ENCODE measurements at regions not wholly inside any gene's neighbourhood (a gene's known extent, or its start where the extent isn't known, plus 50 kb on each side); places are given as distances from the start of the nearest gene placed in this dataset.

DNA sequence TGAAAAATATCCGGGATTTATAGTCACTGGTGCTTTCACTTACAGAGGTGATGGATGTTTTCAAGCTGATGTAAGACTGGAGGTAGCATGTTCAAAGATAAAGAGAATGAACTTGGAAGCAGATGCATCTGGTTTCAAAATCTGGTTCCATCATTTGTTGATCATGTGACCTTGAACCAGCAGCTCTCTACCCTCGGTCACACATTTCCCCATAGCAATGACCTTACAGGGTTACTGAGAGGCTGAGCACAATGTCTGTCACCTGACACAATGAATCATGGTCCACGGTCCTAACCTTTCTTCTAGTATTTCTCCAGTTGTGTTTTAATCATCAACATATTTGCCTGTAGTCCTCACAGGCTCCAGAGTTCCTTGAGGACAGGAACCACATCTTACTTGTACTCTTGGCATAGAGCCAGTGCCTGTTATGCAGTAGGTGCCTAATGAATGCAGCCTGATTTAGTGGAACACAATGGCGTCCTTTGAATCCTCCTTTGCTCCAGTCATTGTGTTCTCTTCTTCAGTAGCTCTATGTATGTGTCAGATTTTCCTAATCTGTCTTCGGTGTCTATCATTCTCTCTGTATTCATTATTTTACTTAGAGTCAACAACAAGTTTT lies 667.3 kb downstream of the PTPRU start:
- DNase-seq, result no peak

DNA sequence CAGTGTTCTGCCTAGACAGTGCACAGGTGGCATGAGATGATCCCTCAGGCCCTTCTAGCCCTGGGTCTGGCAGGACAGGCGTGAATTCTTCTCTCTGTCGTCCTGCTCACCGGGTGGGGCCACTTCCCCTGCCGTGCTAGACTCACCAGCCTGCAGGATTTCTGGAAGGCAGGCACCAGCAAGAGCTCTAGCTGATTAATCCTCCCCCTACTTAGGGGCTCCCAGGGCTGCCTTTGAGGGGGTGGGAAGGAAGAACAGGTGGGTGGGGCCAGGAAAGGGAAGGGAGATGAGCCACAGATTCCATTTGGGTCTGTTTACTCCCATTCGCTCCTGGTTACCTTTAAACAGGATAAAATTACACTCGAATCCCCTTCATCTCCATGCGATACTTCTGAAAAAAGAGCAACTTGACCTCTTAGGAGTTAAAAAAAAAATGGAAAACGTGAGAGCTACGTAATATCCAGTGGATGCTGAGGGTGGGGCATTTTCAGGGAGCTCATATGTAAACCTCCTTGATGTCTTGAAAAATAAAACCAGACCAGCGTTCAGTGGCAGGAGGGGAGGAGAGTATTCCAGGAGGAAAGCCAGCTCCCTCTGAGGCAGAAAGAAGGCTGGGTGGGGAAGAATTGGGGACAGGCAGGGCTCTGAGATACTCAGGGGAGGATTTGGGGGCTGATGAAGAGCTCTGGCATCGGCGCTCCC lies 665.5 kb downstream of the PTPRU start:
- DNase-seq, result no peak

DNA sequence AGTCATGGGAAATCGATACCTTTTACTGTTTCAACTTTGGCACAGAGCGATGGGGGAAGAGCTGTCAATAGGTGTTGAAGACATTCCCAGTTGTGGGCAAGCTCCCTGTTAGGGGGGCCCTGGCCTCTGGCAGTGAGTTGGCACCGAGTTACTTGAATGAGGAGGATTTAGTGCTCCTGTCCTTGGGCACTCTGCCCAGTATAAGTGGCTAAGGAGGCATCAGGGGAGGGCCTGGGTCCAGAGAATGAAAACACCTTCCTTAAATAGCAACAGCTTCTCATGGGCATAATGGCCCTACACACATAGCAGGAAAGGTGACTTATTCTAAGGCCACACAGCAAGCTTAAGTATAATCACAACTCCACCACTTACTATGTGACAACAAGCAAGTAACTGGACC lies 664.4 kb downstream of the PTPRU start:
- DNase-seq, result no peak

DNA sequence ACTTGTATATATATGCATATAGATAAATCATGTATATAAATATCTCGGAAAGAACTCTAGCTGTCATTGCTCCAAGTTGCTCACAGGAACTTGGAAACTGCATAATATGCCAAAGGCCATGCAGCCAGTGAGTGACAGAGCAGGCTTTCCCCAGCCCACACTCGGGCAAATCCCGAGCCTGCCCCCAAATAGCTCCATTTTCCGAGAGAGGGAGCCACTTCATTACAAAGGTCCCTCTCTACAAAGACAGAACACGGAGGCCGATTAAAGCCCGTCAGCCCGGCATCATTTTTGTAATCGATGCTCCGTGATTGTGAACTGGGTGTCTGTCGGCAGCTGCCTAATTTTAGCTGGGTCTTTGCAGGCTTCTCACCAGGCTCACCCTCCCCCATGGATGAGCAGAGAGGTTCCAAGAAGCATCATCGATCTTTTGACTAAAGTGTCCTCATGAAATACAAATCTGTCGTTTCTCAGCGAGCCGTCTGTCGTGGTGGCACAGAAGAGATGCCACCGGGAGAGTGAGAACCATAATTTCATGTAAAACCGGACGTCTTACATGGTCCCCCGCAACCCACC lies 663.9 kb downstream of the PTPRU start:
- no peak for DNase-seq

DNA sequence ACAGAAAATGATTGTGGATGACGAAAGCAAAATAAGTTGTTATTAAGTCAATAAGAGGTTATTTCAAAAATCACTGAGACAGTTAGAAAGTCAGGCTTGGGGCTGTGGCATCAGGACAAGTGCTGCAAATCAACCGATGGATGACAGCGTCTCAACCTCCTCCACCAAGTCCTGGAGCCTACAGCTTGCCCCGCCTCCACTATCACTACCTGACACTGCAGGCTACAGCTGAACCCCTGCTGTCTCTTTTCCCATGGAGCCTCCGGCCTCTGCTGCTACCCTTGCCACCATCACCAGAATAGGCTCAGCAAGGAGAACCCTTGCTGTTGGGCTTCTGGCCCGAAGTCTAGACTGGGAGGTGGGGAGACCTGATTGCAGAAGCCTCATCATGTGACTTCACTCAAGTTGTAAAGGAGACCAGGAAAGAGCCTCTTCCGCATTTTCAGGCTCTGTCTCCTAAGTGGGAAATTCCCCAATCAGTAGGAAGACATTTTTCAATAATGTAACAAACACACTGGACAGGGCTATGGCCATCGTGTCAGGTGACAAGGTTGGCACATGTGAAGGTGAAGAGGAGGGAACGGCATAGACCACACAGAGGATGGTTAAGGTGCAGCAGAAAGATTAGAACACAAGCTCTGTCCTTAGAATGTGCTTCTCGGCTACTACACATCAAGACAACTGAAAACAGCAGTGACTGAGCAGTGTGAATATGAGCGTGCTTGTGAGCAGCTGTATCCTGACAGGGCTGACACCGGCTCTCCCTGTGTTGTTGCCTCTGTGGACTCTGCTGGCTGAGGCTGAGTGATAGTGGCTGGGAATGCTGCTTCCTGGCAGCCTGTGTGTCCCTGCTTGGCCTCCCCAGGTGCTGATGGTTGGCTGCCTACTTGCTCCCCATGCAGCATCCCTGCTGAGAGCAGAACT lies 660.7 kb downstream of the PTPRU start:
- no peak for DNase-seq

DNA sequence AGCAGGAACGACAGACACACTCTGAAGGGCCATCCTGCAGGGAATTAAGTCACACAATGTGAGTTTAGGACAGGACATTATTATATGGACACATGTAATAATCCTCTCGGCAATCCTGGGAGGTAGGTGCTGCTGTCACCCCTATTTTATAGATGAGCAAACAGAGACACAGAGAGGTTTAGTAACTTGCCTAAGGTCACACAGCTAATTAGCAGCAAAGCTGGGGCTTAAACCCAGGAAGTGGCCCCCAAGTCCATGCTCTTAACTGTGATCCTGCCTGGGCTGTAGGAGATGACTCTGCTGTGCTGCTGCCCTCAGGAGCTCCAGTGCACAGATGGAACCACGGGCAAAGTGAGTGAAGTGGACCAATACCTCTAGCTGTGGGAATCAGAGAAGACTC lies 660.0 kb downstream of the PTPRU start:
- no peak for DNase-seq

DNA sequence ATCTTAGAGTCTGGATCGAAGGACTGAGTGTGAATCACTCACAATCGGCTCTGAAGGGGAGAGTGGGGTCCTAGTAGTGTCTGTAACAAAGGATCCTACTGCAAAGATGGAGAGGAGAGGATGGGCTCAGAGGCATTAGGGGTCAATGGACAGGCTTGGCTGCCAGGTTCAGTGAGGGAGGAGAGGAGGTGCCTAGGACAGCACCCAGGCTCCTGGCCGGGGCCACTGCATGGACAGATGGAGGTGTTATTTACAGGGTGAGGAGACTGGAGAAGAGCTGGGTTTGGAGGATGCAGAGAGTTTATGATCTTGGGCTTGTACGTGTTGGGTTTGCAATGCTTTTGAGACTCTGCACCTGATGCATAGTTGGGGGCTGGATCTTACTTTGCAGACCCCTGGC lies 658.9 kb downstream of the PTPRU start:
- no peak for DNase-seq

DNA sequence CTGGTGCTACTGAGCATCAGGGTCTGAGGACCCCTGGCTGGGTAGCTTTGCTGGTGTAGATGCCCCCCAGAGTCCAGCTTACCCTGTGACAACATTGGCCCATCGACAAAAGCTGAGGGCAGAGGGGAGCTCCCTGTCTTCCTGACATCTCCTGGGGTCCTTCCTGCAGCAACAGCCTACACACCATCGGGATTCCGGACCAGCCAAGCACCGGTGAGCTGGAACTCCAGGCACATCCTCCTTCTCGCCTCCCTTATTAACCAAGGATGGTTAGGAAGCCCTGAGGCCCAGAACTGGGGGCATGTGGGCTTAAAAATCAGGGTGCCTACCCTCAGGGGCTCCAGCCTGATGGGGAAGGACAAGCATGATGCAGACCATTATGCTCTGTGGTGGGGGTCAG lies 658.0 kb downstream of the PTPRU start:
- DNase-seq, result no peak

DNA sequence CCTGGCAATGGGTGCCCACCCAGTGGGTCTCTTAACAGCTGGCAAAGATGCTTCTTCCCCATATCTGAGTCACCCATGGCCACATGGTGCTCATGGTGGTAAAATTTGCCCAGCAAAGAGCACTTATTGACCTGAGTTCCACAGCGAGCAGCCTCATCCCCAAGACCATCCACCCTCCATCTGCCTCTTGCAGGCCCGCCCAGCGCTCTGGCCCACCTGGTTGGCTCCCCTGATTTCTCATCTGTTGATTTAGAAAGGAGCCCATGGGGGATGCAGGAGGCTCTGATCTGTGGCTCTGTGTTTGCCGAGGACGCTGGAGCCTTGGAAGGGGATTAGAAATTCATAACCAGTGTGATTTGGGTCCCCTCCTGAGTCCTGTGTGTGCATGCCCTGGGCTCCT lies 657.5 kb downstream of the PTPRU start:
- no peak for DNase-seq

DNA sequence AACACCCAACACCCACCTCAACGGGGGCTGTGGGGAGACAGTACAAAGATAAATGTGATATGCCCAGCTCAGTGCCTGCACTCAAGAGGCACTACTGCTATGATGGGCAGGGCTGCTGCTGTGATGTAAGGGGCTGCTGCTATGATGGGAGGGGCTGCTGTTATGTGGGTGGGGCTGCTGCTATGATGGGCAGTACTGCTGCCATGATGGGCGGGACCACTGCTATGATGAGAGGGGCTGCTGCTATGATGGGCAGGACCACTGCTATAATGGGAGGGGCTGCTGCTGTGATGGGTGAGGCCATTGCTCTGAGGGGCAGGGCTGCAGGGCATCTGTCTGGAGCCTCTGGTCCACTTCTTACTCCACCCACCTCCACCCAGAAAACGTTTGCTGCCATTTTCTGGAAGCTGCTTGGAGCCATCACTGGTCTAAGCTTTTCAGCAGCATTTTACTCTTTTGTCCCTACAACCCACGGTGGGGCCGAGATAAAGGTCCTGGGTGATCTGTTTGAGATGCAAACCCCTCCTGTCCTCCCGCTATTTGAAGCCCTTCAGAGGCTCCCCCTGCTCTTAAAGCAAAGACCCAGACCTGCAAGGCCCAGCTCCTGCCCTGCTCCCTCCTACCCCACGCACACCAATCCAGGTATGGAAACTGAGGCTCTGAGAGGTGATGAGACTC lies 656.9 kb downstream of the PTPRU start:
- no peak for DNase-seq

DNA sequence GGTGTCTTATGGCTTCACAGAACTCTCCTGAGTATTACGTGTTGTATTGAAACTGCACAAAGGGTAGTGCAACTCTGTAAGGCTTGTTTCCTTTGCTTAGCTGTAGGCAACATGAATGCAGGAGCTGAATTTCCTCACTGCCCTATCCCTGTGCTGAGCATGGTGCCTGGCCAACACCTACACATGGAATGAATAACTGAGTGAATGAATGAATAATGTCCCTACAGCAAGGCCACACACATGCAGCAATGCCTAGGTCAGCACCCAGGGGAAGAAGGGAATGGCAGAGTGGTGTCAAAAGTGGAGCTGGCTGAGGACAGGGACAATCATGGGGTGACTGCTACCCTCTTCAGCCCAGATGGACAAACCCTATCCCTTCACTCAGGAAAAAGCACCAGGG lies 655.9 kb downstream of the PTPRU start:
- DNase-seq, result no peak

DNA sequence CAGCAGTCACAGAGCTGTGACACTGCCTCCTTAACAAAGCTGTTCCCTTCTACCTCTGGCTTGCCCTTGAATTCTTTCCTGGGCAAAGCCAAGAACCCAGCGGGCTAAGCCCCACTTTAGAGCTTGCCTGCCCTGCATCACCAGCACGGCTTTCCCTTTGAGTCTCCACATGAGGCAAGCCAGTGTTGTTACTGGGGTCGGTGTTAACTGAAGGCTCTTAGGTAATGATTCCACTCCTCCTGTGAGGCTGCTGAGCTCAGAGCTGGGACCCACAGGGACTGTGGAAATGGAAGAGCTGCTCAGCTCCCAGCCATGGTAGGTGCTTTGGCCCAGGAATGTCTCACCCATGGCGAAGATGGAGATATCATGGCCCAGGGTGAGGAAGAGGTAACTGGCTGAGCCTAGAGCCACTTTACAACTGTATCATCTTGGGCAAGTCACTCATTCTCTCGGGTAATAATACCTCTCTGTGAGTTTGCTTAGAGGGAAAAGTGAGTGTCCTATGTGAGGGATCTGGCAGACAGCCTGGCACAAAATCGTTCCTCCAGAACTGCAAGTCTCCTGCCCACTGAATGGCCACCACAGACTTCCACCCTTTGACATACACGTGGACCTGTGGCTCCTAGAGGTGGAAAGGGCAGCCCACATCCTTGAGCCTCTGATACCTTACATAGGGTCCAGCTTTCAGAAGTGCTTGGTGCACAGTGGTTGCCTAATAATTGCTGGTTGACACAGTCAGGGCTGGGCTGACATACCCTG lies 654.1 kb downstream of the PTPRU start:
- no peak for DNase-seq

DNA sequence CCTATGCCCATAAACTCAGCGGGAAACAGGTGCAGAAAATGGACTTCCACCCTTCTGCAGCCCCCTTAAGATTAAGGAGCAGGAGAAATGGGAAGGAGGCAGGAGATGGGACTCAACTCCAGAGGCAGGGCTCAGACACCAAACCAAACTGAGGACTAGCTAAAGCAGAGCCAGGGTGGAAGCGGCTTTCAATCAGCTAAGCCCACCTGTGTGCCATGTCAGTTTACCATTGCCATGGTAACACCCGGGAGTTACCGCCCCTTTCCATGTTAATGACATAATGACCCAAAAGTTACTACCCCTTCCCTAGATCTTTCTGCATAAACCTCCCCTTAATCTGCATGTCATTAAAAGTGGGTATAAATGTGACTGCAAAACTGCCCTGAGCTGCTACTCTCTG lies 653.5 kb downstream of the PTPRU start:
- DNase-seq, result no peak

DNA sequence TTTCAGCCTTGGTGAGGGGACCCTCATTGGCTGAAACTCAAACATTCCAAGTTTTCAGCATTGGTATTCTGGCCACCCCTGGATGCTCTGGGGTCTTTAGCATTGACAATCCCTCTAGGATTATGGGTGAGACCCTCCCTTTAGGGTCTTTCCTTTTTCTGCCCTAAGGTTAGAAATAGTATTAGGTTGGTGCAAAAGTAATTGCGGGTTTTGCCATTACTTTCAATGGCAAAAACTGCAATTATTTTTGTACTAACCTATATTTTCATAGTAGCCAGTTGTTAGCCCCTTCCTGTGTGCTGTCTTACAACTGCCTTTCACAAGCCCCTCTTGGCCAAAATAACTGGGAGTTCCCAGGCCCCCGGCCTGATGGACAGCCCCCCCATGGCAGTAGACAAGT lies 648.4 kb downstream of the PTPRU start:
- no peak for DNase-seq

DNA sequence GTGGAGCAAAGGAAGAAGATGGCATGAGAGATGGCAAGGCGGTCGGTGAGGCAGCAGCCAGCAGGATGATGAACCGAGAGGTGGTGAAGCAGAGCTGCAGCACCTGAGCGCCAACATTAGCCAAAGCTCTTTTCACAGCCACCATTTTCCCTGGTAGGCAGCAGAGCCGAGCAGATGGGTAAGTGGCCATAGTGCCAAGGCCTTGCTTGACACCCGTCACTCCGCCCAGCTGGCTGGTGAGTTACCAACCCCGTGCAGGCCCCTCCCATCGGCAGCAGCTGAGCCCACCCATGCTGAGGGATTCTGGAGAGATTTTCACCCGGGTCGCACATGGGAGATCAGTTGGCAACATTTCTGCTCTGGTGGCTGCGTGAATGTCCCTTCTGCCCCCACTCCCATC lies 647.7 kb downstream of the PTPRU start:
- no peak for DNase-seq

DNA sequence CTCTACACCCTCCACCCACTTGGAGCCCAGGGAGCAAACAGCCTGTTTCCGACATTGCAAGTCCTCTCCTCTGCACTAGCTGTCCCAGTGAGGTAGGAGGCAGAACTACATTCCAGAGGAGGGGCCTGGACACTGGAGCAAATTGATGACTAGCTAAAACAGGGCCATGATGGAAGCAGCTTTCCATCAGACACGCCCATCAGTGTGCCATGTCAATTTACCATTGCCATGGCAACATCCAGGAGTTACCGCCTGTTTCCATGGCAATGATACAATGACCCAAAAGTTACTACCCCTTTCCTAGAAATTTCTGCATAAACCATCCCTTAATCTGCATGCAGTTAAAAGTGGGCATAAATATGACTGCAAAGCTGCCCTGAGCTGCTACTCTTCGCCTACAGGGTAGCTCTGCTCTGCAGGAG lies 647.1 kb downstream of the PTPRU start:
- no peak for DNase-seq

DNA sequence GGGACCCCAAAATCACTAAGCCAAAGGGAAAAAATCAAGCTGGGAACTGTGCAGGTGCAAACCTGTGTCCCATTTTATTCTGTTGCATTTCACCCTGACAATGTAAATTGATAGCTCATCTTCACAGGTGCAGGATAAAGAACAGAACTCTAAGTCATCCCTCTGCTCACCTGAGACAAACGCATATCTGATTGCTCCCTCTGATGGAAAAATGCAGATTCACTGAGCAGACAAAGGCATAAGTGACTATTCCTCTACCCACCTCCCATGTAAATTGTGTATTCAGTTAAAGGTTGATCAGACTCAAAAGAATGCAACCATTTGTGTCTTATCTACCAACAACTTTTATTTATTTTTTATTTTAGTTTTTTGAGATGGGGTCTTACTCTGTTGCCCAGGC lies 644.2 kb downstream of the PTPRU start:
- DNase-seq, result no peak

DNA sequence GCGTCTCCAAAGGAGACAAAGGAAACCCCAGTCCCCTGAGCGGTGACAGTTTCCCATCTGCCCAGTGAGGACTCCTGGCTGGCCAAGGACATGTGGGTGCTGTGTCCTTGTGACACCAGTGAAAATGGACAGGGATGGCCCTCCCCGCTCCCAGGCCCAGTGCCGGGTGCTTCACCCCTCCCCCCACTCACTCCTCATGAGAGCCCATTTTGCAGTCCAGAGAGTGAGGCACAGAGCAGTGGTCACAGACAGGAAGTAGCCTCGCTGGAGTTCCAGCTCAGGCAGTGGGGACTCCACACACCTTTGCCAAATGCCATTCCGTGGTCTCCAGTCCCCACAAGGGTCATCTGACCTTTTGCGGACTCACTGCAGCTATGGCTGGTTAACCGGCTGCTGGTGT lies 642.9 kb downstream of the PTPRU start:
- DNase-seq, result no peak

DNA sequence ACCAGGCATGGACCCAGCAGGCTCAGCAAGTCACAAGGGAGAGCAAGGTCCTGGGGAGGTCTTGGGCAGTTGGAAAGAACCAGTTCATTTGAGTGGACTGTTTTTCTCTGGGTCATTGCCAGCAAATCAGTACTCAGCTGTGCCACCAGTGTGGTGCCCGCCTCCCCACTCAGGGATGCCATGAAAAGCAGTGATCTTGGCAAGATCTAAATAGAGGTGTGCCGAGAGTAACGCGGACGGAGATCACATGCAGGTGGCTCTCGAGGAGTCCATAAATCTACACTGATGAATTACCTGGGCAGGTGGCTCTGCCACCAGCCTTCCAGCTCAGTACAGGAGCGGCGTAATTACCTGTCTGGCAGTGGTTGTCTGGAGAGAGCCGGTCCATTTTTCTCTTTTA lies 642.2 kb downstream of the PTPRU start:
- no peak for DNase-seq

DNA sequence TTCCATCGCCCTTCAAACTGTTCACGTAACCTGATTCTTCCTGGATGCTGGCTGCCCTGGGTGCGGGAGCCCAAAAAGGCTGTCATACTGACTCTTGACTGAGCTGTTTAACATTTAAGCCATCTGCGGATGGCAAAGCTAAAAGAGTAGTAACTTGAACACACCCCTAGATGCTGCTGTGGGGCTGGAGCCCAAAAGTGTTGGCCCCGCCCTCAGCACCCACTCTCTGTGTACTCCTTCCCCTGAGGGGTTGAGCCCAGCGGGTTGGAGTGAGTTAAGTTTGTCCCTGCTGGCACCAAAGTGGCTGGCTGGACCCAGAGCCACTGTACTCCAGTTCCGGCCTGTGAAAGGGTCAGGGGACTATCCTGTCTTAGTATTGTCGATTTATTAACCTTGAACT lies 640.6 kb downstream of the PTPRU start:
- no peak for DNase-seq

DNA sequence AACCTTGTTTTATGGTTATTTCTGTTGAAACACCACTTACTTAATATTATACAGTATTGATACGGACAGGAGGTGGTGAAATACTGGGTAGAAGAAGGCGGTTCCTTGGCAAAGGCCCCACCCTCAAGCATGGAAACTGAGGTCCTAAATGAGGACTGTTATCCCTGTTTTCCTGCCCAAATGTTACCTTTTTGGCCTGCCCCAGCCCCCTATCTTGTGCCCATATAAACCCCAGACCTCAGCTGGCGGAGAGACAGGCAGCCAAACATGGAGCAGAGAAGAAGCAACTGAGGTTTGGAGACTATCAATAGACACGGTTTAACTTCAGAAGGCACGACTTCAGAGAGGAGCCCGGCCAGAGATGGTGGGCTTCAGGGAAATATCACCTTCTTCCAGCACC lies 640.1 kb downstream of the PTPRU start:
- DNase-seq, result no peak

DNA sequence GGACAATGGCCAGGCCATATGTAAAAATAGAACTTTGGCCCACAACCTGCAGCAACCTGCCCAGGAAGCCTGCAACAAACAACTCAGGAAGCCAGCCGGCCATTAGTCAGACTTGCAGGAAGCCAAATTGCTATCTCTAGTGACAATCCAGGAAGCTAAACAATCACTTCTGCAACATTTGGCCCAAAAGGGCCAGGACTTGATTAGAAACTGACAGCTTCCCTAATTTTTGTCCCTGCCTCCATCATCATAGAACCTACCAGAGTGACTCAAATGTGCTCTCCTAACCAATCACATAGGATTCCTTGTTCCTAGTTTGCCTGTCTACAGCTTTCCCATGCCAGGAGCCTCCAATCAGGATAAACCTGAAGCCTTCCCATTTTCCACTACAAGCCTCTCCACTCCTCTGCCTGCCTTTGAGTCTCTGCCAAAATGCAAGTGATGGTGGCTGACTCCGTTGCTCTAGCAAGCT lies 639.3 kb downstream of the PTPRU start:
- DNase-seq, result no peak

Measured in CD4-positive, alpha-beta T cell treated with Interleukin-12 subunit alpha and Interleukin-12 subunit beta, for 1 hour (primary cell).